ENCODE measurements at regions not wholly inside any gene's neighbourhood (a gene's known extent, or its start where the extent isn't known, plus 50 kb on each side); places are given as distances from the start of the nearest gene placed in this dataset.
"Not testable (repeated sequence)": the region's sequence is repeated elsewhere in the genome, so short reads cannot be mapped to it uniquely, and the experiment has no call there.

DNA sequence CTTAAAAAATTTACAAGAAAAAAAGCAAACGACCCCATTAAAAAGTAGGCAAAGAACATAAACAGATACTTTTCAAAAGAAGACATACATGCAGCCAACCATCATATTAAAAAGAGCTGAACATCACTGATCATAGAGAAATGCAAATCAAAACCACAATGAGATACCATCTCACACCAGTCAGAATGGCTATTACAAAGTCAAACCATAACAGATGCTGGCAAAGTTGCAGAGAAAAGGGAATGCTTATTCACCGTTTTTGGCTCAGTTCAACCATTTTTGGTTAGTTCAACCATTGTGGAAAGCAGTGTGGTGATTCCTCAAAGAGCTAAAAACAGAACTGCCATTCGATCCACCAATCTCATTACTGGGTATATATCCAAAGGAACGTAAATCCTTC, 230.6 kb downstream of the FOXG1 start:
- H3K4me3 Mint-ChIP-seq; POLR2A ChIA-PET; H3K9me3 Mint-ChIP-seq; H3K36me3 Mint-ChIP-seq; H3K27me3 Mint-ChIP-seq (ENCODE audit: low read depth); H3K4me1 Mint-ChIP-seq; DNase-seq (ENCODE audit: low spot score); H3K27ac Mint-ChIP-seq; CTCF ChIA-PET; ATAC-seq: not testable (repeated sequence)

DNA sequence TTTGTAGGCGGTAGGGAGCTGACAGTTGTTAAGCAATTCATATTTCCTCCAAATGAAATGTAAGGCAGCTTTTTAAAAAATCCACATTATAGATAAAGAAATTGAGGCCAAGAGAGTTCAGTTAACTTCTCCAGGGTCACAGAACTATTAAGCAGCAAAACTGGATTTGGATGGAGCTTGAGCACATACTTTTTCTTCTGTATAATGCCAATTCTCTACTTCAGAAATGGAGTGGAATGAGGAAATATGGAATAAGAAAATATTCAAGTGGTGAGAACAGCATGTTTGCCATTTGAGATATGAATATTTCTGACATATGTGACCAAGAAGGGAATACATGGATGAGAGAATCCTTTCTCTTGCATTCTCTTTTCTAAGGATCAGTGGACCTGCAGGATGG, 233.1 kb downstream of the FOXG1 start:
- Mint-ChIP-seq H3K27me3 (ENCODE audit: low read depth) (no peaks in the 10 kb centered on the region), H3K36me3 (no peaks in the 10 kb centered on the region; the same call in 1 of the 2 replicates), H3K4me3 (no peak overlapping the region), H3K27ac (no peak overlapping the region), H3K9me3 (peaks cover 14% of the 10 kb centered on the region), H3K4me1 (no peaks in the 10 kb centered on the region)
- no peak for DNase-seq (ENCODE audit: low spot score)
- ChIA-PET CTCF (interaction anchor here (1.6 kb wide), 1 partner anchor 14 kb away, joined by 4 read pairs; no protein-coding TSS in a partner anchor), POLR2A (no interaction called here)
- no peak for ATAC-seq
- TF ChIP-seq, protein P1, sequence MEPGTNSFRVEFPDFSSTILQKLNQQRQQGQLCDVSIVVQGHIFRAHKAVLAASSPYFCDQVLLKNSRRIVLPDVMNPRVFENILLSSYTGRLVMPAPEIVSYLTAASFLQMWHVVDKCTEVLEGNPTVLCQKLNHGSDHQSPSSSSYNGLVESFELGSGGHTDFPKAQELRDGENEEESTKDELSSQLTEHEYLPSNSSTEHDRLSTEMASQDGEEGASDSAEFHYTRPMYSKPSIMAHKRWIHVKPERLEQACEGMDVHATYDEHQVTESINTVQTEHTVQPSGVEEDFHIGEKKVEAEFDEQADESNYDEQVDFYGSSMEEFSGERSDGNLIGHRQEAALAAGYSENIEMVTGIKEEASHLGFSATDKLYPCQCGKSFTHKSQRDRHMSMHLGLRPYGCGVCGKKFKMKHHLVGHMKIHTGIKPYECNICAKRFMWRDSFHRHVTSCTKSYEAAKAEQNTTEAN (CRISPR knock-in tag; IDR thresholded peaks at IDR 0.05) = no peak
- no peak for TF ChIP-seq SP1 (CRISPR knock-in tag; conservative IDR thresholded peaks at IDR 0.05)
- TF ChIP-seq, protein P2, sequence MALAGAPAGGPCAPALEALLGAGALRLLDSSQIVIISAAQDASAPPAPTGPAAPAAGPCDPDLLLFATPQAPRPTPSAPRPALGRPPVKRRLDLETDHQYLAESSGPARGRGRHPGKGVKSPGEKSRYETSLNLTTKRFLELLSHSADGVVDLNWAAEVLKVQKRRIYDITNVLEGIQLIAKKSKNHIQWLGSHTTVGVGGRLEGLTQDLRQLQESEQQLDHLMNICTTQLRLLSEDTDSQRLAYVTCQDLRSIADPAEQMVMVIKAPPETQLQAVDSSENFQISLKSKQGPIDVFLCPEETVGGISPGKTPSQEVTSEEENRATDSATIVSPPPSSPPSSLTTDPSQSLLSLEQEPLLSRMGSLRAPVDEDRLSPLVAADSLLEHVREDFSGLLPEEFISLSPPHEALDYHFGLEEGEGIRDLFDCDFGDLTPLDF (CRISPR knock-in tag; IDR thresholded peaks at IDR 0.05) = no peak
- TF ChIP-seq, protein P3, sequence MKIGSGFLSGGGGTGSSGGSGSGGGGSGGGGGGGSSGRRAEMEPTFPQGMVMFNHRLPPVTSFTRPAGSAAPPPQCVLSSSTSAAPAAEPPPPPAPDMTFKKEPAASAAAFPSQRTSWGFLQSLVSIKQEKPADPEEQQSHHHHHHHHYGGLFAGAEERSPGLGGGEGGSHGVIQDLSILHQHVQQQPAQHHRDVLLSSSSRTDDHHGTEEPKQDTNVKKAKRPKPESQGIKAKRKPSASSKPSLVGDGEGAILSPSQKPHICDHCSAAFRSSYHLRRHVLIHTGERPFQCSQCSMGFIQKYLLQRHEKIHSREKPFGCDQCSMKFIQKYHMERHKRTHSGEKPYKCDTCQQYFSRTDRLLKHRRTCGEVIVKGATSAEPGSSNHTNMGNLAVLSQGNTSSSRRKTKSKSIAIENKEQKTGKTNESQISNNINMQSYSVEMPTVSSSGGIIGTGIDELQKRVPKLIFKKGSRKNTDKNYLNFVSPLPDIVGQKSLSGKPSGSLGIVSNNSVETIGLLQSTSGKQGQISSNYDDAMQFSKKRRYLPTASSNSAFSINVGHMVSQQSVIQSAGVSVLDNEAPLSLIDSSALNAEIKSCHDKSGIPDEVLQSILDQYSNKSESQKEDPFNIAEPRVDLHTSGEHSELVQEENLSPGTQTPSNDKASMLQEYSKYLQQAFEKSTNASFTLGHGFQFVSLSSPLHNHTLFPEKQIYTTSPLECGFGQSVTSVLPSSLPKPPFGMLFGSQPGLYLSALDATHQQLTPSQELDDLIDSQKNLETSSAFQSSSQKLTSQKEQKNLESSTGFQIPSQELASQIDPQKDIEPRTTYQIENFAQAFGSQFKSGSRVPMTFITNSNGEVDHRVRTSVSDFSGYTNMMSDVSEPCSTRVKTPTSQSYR (CRISPR knock-in tag; IDR thresholded peaks at IDR 0.05) = no peak
- TF ChIP-seq, protein P4, sequence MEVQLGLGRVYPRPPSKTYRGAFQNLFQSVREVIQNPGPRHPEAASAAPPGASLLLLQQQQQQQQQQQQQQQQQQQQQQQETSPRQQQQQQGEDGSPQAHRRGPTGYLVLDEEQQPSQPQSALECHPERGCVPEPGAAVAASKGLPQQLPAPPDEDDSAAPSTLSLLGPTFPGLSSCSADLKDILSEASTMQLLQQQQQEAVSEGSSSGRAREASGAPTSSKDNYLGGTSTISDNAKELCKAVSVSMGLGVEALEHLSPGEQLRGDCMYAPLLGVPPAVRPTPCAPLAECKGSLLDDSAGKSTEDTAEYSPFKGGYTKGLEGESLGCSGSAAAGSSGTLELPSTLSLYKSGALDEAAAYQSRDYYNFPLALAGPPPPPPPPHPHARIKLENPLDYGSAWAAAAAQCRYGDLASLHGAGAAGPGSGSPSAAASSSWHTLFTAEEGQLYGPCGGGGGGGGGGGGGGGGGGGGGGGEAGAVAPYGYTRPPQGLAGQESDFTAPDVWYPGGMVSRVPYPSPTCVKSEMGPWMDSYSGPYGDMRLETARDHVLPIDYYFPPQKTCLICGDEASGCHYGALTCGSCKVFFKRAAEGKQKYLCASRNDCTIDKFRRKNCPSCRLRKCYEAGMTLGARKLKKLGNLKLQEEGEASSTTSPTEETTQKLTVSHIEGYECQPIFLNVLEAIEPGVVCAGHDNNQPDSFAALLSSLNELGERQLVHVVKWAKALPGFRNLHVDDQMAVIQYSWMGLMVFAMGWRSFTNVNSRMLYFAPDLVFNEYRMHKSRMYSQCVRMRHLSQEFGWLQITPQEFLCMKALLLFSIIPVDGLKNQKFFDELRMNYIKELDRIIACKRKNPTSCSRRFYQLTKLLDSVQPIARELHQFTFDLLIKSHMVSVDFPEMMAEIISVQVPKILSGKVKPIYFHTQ (CRISPR knock-in tag; IDR thresholded peaks at IDR 0.05) = no peak
- no peak for TF ChIP-seq SMAD4 (CRISPR knock-in tag; IDR thresholded peaks at IDR 0.05)
- no peak for TF ChIP-seq TEAD1 (CRISPR knock-in tag; IDR thresholded peaks at IDR 0.05)
- TF ChIP-seq, protein P5, sequence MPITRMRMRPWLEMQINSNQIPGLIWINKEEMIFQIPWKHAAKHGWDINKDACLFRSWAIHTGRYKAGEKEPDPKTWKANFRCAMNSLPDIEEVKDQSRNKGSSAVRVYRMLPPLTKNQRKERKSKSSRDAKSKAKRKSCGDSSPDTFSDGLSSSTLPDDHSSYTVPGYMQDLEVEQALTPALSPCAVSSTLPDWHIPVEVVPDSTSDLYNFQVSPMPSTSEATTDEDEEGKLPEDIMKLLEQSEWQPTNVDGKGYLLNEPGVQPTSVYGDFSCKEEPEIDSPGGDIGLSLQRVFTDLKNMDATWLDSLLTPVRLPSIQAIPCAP (CRISPR knock-in tag; IDR thresholded peaks at IDR 0.05) = no peak
- TF ChIP-seq KAT7 (CRISPR knock-in tag; IDR thresholded peaks at IDR 0.05; ENCODE audit: borderline replicate concordance) = no peak
- TF ChIP-seq ZNF671 (CRISPR knock-in tag; IDR thresholded peaks at IDR 0.05) = no peak
- TF ChIP-seq ZNF263 (CRISPR knock-in tag; IDR thresholded peaks at IDR 0.05; ENCODE audit: low read depth) = no peak
- no peak for TF ChIP-seq TP53 (CRISPR knock-in tag; IDR thresholded peaks at IDR 0.05)
- TF ChIP-seq IRF2 (CRISPR knock-in tag; IDR thresholded peaks at IDR 0.05; ENCODE audit: borderline replicate concordance, low read depth) = no peak
- TF ChIP-seq, protein P6, sequence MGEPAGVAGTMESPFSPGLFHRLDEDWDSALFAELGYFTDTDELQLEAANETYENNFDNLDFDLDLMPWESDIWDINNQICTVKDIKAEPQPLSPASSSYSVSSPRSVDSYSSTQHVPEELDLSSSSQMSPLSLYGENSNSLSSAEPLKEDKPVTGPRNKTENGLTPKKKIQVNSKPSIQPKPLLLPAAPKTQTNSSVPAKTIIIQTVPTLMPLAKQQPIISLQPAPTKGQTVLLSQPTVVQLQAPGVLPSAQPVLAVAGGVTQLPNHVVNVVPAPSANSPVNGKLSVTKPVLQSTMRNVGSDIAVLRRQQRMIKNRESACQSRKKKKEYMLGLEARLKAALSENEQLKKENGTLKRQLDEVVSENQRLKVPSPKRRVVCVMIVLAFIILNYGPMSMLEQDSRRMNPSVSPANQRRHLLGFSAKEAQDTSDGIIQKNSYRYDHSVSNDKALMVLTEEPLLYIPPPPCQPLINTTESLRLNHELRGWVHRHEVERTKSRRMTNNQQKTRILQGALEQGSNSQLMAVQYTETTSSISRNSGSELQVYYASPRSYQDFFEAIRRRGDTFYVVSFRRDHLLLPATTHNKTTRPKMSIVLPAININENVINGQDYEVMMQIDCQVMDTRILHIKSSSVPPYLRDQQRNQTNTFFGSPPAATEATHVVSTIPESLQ (CRISPR knock-in tag; IDR thresholded peaks at IDR 0.05) = no peak
- no peak for TF ChIP-seq FOXJ3 (CRISPR knock-in tag; IDR thresholded peaks at IDR 0.05; ENCODE audit: borderline replicate concordance)
- no peak for TF ChIP-seq ZNF138 (CRISPR knock-in tag; conservative IDR thresholded peaks at IDR 0.05)
- TF ChIP-seq ZNF416 (CRISPR knock-in tag; IDR thresholded peaks at IDR 0.05) = no peak
- no peak for TF ChIP-seq SMAD3 (CRISPR knock-in tag; IDR thresholded peaks at IDR 0.05; ENCODE audit: borderline replicate concordance)
- TF ChIP-seq, protein P7, sequence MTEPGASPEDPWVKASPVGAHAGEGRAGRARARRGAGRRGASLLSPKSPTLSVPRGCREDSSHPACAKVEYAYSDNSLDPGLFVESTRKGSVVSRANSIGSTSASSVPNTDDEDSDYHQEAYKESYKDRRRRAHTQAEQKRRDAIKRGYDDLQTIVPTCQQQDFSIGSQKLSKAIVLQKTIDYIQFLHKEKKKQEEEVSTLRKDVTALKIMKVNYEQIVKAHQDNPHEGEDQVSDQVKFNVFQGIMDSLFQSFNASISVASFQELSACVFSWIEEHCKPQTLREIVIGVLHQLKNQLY (CRISPR knock-in tag; IDR thresholded peaks at IDR 0.05) = no peak
- TF ChIP-seq TEAD4 (CRISPR knock-in tag; IDR thresholded peaks at IDR 0.05) = no peak

All from WTC11 (cell line).